H1 (cell line): ENCODE measurements at regions not wholly inside any gene's neighbourhood (a gene's known extent, or its start where the extent isn't known, plus 50 kb on each side); places are given as distances from the start of the nearest gene placed in this dataset.
"Not testable (repeated sequence)": the region's sequence is repeated elsewhere in the genome, so short reads cannot be mapped to it uniquely, and the experiment has no call there.

Experiments
- CTCF ChIA-PET: fragments of 300-600 bp; sonication (Branson Sonifier 250); formaldehyde crosslinking; loops from one replicate; lab custom pipeline; 2021; ENCODE audit not compliant: partially characterized antibody; lab: Charles Lee
- POLR2A ChIA-PET: fragments of 300-600 bp; sonication (Branson Sonifier 250); formaldehyde crosslinking; loops from one replicate; lab custom pipeline; 2021; ENCODE audit warnings: inconsistent platforms; ENCODE audit not compliant: partially characterized antibody; lab: Charles Lee
- DNase-seq, 2 experiments: peaks; one replicate each; pipeline versions ENCODE4 v3.0.0 to v3.0.0-alpha.2; 2010 to 2022; ENCODE audit warnings: low spot score in 2 of 2, low read depth in 1 of 2, mixed read lengths in 1 of 2
- FAIRE-seq: peaks from 2 replicates; lab custom pipeline; 2011; peaks lifted over from hg19 to GRCh38; lab: Jason Lieb, UNC
- H2AFZ ChIP-seq: 2 replicates; pipeline ENCODE4 v1.8.1; 2012; ENCODE audit warnings: low read length, inconsistent platforms
- H2AK5ac ChIP-seq: 2 replicates; pipeline ENCODE4 v1.6.1; 2013; ENCODE audit warnings: low read depth, low read length
- H2BK120ac ChIP-seq: replicated peaks from 2 replicates; pipeline ENCODE3; 2013; ENCODE audit warnings: low read depth, low read length, inconsistent platforms
- H2BK12ac ChIP-seq: 2 replicates; pipeline ENCODE4 v1.6.1; 2013; ENCODE audit warnings: low read depth, low read length
- H2BK15ac ChIP-seq: 2 replicates; pipeline ENCODE4 v1.6.1; 2013; ENCODE audit warnings: low read length
- H2BK20ac ChIP-seq: 2 replicates; pipeline ENCODE4 v1.6.1; 2013; ENCODE audit warnings: low read length
- H2BK5ac ChIP-seq: 2 replicates; pipeline ENCODE4 v1.6.1; 2013; ENCODE audit warnings: low read depth, low read length
- H3K14ac ChIP-seq: 2 replicates; pipeline ENCODE4 v1.6.1; 2013; ENCODE audit warnings: inconsistent platforms; ENCODE audit not compliant: insufficient read length
- H3K18ac ChIP-seq: 2 replicates; pipeline ENCODE4 v1.6.1; 2013; ENCODE audit warnings: low read length; ENCODE audit errors: extremely low read depth
- H3K23ac ChIP-seq: 2 replicates; pipeline ENCODE4 v1.6.1; 2013; ENCODE audit warnings: inconsistent platforms; ENCODE audit not compliant: insufficient read length
- H3K23me2 ChIP-seq: 2 replicates; pipeline ENCODE4 v1.6.1; 2013; ENCODE audit warnings: low read depth, low read length
- H3K27ac ChIP-seq: 2 replicates; pipeline ENCODE4 v1.6.1; 2011; ENCODE audit warnings: low read depth, low read length, inconsistent platforms
- H3K27me3 ChIP-seq, 4 experiments: replicated peaks in 1 of 4; 1 replicate in 1 of 4; 2 replicates in 3 of 4; pipeline versions ENCODE4 v1.6.1 to v1.8.1; 2011 to 2013; ENCODE audit warnings: low read length in 3 of 4, mild to moderate bottlenecking in 3 of 4, inconsistent platforms in 2 of 4, mixed read lengths in 2 of 4, moderate library complexity in 1 of 4; ENCODE audit not compliant: control insufficient read depth in 3 of 4, insufficient read depth in 3 of 4; ENCODE audit errors: extremely low read depth in 1 of 4
- H3K36me3 ChIP-seq, 4 experiments: 2 replicates each; pipeline versions ENCODE4 v1.6.1 to v1.8.1; 2011 to 2013; ENCODE audit warnings: mild to moderate bottlenecking in 4 of 4, low read length in 3 of 4, moderate library complexity in 2 of 4, control low read depth in 1 of 4, inconsistent platforms in 1 of 4; ENCODE audit not compliant: insufficient read depth in 4 of 4, control insufficient read depth in 2 of 4
- H3K4ac ChIP-seq: replicated peaks from 2 replicates; pipeline ENCODE3; 2013; ENCODE audit warnings: low read length, low read depth, mixed read lengths, inconsistent platforms; ENCODE audit not compliant: insufficient read length
- H3K4me1 ChIP-seq, 4 experiments: replicated peaks in 1 of 4; 1 replicate in 1 of 4; 2 replicates in 3 of 4; pipeline versions ENCODE4 v1.6.1 to v1.8.1; 2011 to 2013; ENCODE audit warnings: low read length in 3 of 4, inconsistent platforms in 2 of 4, mixed read lengths in 1 of 4; ENCODE audit not compliant: insufficient read depth in 4 of 4, control insufficient read depth in 3 of 4
- H3K4me2 ChIP-seq, 2 experiments: 2 replicates each; pipeline versions ENCODE4 v1.6.1 to v1.8.1; 2011 to 2013; ENCODE audit warnings: low read depth in 2 of 2, low read length in 2 of 2, control low read depth in 1 of 2, inconsistent platforms in 1 of 2, mild to moderate bottlenecking in 1 of 2; ENCODE audit not compliant: insufficient read depth in 1 of 2
- H3K4me3 ChIP-seq, 4 experiments: fragments of 200-600, 300-600 bp in 1 of 4; sonication (generic), shearing (Covaris generic), sonication (Bioruptor Twin) in 1 of 4; 2 replicates each; pipeline versions ENCODE4 v1.5.1 to v1.8.1; 2011 to 2016; ENCODE audit warnings: low read length in 4 of 4, low read depth in 3 of 4, control low read depth in 2 of 4, inconsistent platforms in 2 of 4, mild to moderate bottlenecking in 2 of 4, mixed read lengths in 1 of 4, moderate library complexity in 1 of 4; ENCODE audit not compliant: insufficient read depth in 2 of 4; ENCODE audit errors: extremely low read depth in 1 of 4
- H3K56ac ChIP-seq: replicated peaks from 2 replicates; pipeline ENCODE3; 2013; ENCODE audit warnings: low read depth, mild to moderate bottlenecking, mixed read lengths, low read length, inconsistent platforms; ENCODE audit not compliant: insufficient read length
- H3K79me1 ChIP-seq: 2 replicates; pipeline ENCODE4 v1.6.1; 2013; ENCODE audit warnings: low read depth, low read length, control low read depth
- H3K79me2 ChIP-seq, 2 experiments: 2 replicates each; pipeline versions ENCODE4 v1.6.1 to v1.8.1; 2012 to 2013; ENCODE audit warnings: low read length in 2 of 2, mild to moderate bottlenecking in 2 of 2, inconsistent platforms in 1 of 2; ENCODE audit not compliant: insufficient read depth in 2 of 2, control insufficient read depth in 1 of 2
- H3K9ac ChIP-seq, 4 experiments: replicated peaks in 1 of 4; 1 replicate in 1 of 4; 2 replicates in 3 of 4; pipeline versions ENCODE4 v1.6.1 to v1.8.1; 2011 to 2013; ENCODE audit warnings: low read depth in 3 of 4, low read length in 3 of 4, control low read depth in 2 of 4, mild to moderate bottlenecking in 2 of 4, moderate library complexity in 2 of 4, inconsistent platforms in 1 of 4; ENCODE audit errors: extremely low read depth in 1 of 4
- H3K9me3 ChIP-seq, 2 experiments: 2 replicates each; pipeline versions ENCODE4 v1.6.1 to v1.8.1; 2012 to 2013; ENCODE audit warnings: mild to moderate bottlenecking in 2 of 2, moderate library complexity in 2 of 2, control low read depth in 1 of 2, inconsistent platforms in 1 of 2, low read depth in 1 of 2, low read length in 1 of 2, mixed read lengths in 1 of 2; ENCODE audit not compliant: insufficient read depth in 2 of 2
- H4K20me1 ChIP-seq, 2 experiments: replicated peaks in 1 of 2; 2 replicates each; pipeline versions ENCODE3 to v1.8.1; 2011 to 2013; ENCODE audit warnings: inconsistent platforms in 2 of 2, low read length in 2 of 2, mild to moderate bottlenecking in 1 of 2; ENCODE audit not compliant: insufficient read depth in 2 of 2, control insufficient read depth in 1 of 2
- H4K5ac ChIP-seq: 2 replicates; pipeline ENCODE4 v1.6.1; 2013; ENCODE audit warnings: low read length, low read depth, mixed read lengths, inconsistent platforms; ENCODE audit not compliant: insufficient read length
- H4K8ac ChIP-seq: 2 replicates; pipeline ENCODE4 v1.8.0; 2013; ENCODE audit warnings: mild to moderate bottlenecking, moderate library complexity, low read length, inconsistent platforms; ENCODE audit not compliant: insufficient read depth; ENCODE audit errors: extremely low read depth
- H4K91ac ChIP-seq: replicated peaks from 2 replicates; pipeline ENCODE3; 2013; ENCODE audit warnings: low read length, mixed read lengths, inconsistent platforms; ENCODE audit not compliant: insufficient read length
- WGBS, 2 experiments: shearing (Covaris generic) in 1 of 2; methylation state at CpG; one replicate each; pipeline versions ENCODE4 v1.1.6 to v1.1.7; 2013 to 2015; ENCODE audit warnings: low lambda C conversion rate in 2 of 2, mixed read lengths in 2 of 2, inconsistent platforms in 1 of 2, low coverage in 1 of 2, missing lambda C conversion rate in 1 of 2; ENCODE audit not compliant: insufficient replicate concordance in 2 of 2, insufficient coverage in 1 of 2, insufficient read length in 1 of 2; ENCODE audit errors: extremely low coverage in 1 of 2, missing lambda C conversion rate in 1 of 2; 5-methylcytosine and 5-hydroxymethylcytosine counted together

DNA sequence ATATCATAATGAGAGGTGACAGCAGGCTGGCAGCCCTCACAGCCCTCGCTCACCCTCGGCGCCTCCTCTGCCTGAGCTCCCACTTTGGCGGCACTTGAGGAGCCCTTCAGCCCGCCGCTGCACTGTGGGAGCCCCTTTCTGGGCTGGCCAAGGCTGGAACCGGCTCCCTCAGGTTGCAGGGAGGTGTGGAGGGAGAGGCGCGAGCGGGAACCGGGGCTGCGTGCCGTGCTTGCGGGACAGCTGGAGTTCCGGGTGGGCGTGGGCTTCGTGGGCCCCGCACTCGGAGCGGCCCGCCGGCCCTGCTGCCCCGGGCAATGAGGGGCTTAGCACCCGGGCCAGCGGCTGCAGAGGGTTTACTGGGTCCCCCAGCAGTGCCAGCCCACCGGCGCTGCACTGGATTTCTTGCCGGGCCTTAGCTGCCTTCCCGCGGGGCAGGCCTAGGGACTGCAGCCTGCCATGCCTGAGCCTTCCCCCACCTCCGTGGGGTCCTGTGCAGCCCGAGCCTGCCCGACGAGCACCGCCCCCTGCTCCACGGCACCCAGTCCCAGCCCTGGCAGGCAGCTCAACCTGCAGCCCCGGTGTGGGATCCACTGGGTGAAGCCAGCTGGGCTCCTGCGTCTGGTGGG, 147.7 kb downstream of the TLR4 start:
- FAIRE-seq, H4K8ac ChIP-seq, H3K4ac ChIP-seq, H3K36me3 ChIP-seq, DNase-seq, H3K4me1 ChIP-seq, H3K4me3 ChIP-seq, H2AK5ac ChIP-seq, H2BK12ac ChIP-seq, H4K20me1 ChIP-seq, H3K9me3 ChIP-seq, H3K23ac ChIP-seq, H2AFZ ChIP-seq, H3K4me2 ChIP-seq, H3K9ac ChIP-seq, H4K5ac ChIP-seq, H4K91ac ChIP-seq, H3K79me1 ChIP-seq, H3K27ac ChIP-seq, H3K14ac ChIP-seq, H2BK5ac ChIP-seq, H3K79me2 ChIP-seq, H2BK120ac ChIP-seq, POLR2A ChIA-PET, H3K23me2 ChIP-seq, H3K18ac ChIP-seq, H3K56ac ChIP-seq, H2BK15ac ChIP-seq, CTCF ChIA-PET, H3K27me3 ChIP-seq, H2BK20ac ChIP-seq: not testable (repeated sequence)
- WGBS, 2 experiments = 86% methylated on average over 18 of the region's 38 CpGs; no CpG with 5 or more reads in 1 of the 2 experiments
